GM19043 (cell line): ENCODE measurements at regions not wholly inside any gene's neighbourhood (a gene's known extent, or its start where the extent isn't known, plus 50 kb on each side); places are given as distances from the start of the nearest gene placed in this dataset.
A peak's percentile ranks its signal among the peaks of the same experiment; 100 is the strongest.

Experiments
- ATAC-seq: cut with Tn5 transposase; IDR thresholded peaks from one replicate; pipeline ENCODE4 v1.9.1; 2021; ENCODE audit warnings: low read depth; ENCODE audit not compliant: unreplicated experiment

- no peak for ATAC-seq
Measured at GRCh38 chr1:193542690-193543089, 356.3 kb upstream of the B3GALT2 start.

DNA sequence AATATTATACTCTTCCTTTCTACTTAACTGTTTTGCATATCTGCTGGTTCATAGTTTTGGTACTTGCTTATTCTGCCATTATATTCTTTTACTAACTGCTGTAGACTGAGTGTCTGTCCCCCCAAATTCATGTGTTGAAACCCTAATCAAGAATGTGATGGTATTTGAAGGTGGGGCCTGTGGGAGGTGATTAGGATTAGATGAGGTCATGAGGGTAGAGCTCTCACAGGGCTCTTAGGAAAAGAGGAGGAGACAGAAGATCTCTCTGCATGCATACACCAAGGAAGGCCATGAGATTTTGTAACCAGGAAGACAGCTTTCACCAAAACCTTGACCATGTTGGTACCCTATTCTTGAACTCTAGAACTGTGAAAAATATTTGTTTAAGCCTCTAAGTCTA lies 354.1 kb upstream of the B3GALT2 start:
- peak; percentile 1 for ATAC-seq

DNA sequence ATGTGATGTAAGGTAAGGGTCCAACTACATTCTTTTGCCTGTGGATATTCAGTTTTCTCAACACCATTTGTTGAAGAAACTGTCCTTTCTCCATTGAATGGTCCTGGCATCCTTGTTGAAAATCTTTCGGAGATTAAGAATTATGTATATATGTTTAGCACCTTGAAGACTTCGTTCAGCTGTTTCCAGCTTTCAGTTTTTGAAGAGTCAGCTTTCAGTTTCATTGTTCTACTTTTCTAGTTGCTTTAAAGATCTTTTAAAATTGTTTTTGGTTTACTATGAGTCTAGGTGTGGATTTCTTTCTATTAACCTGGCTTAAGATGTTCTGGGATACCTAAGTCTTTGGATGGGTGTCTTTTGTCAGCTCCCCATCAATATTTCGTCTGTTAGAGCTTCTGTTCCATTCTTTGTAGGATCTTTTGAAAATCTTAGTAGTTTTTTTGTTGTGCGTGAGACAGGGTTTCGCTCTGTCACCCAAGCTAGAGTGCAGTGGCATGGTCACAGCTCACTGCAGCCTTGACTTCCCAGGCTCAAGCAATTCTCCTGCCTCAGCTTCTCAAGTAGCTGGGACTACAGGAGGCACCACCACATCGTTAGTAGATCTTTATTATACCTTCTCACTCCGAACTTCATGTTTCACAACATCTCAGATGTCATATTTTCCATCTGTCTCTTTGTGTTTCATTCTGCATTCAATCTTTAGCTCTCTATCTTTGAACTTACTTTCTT lies 353.5 kb upstream of the B3GALT2 start:
- peak; percentile 45 for ATAC-seq

- ATAC-seq = no peak
Measured at GRCh38 chr1:193538680-193539079, 352.3 kb upstream of the B3GALT2 start.

GRCh38 chr1:193538003-193538354 lies 351.6 kb upstream of the B3GALT2 start:
- ATAC-seq = no peak

- peak; percentile 86 for ATAC-seq
Measured at GRCh38 chr1:193537266-193538002, 351.0 kb upstream of the B3GALT2 start.

DNA sequence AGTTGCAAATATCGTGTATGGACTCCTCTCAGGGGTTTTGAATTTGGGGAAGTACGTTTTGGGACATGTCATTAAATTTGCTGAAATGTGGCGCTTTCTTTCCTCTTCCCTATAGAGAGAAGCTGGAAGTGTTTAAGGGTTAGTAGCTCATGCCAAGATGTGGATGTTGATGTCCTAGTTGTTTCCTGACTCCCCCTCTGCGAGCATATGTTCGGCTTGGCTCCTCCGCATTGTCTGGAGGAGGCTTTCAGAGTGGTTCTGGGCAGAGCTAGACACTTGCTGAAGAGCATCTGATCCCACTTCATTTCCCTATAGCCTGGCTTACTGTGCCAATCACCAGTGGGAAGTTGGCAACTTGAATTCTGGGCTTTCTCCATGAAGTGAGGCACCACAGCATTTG lies 347.4 kb upstream of the B3GALT2 start:
- no peak for ATAC-seq

- no peak for ATAC-seq
Measured at GRCh38 chr1:193525917-193526710, 339.7 kb upstream of the B3GALT2 start.

GRCh38 chr1:193525411-193525810 lies 339.0 kb upstream of the B3GALT2 start:
- no peak for ATAC-seq

DNA sequence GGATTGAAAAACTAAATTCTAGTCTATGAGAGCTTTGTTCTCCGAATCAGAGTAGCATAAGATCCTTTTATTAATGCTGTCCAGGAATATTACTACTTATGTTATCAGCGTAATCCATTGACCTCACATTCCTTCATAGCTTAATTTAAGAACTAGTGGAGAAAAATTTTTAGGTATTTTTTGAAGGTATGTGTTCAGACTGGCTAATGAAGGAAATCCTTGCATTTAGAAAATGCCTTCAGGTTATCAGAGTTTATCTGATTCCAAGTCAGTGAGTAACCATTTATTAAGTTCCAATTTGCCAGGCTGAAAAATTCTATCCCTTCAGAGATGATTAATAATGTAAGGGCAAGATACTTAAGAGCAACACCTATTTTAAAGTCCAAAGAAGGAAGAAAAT lies 338.2 kb upstream of the B3GALT2 start:
- ATAC-seq = no peak

- no peak for ATAC-seq
Measured at GRCh38 chr1:193524021-193524420, 337.6 kb upstream of the B3GALT2 start.

DNA sequence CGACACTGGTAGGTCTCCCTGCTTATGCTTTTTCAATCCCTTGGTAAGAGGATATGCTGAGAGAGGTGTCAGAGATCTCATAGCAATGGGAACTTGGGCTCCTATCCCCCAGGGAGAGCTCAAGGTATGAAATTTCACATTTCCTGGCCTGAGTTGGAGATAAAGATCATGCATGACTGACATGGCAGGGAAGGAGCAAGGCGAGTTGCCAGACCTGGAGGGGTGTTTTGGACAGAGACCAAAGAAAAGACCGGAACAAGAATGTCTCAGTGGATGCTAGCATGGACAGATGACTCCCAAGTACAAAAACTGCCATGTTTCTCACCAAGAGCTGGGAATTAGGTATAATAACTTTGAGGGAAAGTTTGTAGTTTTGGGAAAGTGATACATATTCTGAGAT lies 334.1 kb upstream of the B3GALT2 start:
- no peak for ATAC-seq

DNA sequence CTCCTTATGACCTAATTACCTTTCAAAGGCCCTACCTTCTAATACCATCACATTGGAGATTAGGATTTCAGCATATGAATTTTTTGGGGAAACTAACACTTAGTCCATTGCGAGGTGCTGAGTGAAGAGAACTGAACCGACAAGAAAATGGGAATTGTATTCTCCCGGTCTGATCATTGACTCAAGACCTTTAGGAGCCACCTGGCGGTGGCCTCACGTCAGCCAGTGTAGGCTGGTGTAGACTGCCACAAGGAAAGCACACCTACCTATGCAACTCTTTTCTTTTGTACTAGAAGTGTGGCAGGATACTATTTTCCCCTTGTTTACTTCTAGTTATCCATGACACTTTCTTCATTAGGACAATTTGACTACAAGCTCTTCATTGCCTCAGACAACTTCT lies 333.5 kb upstream of the B3GALT2 start:
- ATAC-seq = no peak

GRCh38 chr1:193516755-193517388 lies 330.5 kb upstream of the B3GALT2 start:
- no peak for ATAC-seq

- ATAC-seq = no peak
Measured at GRCh38 chr1:193514397-193514796, 328.0 kb upstream of the B3GALT2 start.

DNA sequence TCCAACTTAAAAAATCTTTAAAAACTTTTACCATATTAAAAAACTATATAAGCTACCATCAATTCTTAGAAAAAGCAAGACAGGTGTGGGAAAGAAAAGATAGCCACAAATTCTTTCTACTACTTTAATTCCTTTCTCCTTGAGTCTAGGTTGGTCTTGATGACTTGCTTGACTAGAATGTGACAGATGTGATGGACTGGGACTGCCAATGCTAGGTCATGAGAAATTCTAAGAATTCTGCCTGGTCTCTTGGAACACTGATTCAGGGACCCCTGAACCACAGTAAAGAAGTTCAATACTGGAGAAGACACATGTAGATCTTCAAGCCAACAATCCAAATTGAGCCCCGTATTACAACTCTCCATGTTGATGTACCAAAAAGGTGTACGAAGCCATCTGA lies 326.6 kb upstream of the B3GALT2 start:
- ATAC-seq = no peak

GRCh38 chr1:193504920-193505319 lies 318.5 kb upstream of the B3GALT2 start:
- no peak for ATAC-seq

DNA sequence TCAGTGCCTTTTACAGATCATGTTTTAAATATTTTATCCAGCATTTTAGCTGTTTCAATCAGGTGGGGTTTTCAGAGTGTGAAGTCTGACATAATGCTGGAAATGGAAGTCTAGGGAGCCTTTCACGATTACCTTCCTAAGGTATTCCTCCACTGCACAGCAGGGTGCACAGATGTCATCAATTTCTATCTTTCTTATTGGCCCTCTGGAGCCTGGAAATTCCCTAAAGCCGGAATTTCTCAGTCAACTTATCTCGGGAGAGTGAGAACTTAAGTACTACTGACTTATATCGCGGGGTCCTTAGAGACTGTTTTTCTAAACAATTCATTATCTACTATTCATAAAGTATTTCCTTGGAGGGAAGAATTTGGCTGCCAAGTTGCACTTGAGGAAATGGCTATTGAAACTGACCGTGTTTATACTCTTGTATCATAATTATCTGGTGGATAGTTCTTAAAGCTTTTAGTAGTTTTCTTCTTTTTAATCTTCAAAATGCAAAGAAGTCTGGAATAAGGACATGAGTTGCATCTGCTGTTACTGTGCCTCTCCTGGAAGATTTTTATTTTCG lies 311.8 kb upstream of the B3GALT2 start:
- ATAC-seq = no peak

GRCh38 chr1:193494368-193494767 lies 308.0 kb upstream of the B3GALT2 start:
- ATAC-seq = no peak

DNA sequence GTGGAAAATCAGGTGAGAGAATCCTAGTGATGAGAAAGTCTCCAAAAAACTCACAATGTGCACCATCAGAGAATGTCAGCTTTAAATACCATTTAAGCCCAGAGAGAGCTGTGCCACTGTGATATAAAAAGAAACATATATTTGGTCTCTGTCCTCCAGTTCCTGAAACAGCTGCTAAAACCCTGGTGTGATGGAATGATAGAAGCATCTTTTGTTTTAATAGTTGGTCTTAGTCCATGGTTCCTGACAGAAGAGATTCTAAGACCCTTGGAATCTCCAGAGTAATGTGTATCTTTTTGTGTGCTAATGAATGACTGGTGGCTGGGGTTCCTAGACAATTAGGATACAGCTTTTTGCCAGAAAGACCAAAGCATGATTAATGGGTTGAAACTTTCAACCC lies 302.8 kb upstream of the B3GALT2 start:
- no peak for ATAC-seq

GRCh38 chr1:193487722-193488121 lies 301.3 kb upstream of the B3GALT2 start:
- no peak for ATAC-seq
